WI38 (cell line): ENCODE measurements at regions not wholly inside any gene's neighbourhood (a gene's known extent, or its start where the extent isn't known, plus 50 kb on each side); places are given as distances from the start of the nearest gene placed in this dataset.

ENCODE experiments used
- H3K4me3 ChIP-seq: 2 replicates; pipeline ENCODE4 v1.5.1; 2011; ENCODE audit warnings: low read depth, mild to moderate bottlenecking, control low read depth, low read length
- TF ChIP-seq, protein P1 (sequence below): IDR thresholded peaks from 2 replicates; pipeline ENCODE4 v1.5.1; 2012; ENCODE audit warnings: low read depth, mild to moderate bottlenecking, control low read depth, low read length

DNA sequence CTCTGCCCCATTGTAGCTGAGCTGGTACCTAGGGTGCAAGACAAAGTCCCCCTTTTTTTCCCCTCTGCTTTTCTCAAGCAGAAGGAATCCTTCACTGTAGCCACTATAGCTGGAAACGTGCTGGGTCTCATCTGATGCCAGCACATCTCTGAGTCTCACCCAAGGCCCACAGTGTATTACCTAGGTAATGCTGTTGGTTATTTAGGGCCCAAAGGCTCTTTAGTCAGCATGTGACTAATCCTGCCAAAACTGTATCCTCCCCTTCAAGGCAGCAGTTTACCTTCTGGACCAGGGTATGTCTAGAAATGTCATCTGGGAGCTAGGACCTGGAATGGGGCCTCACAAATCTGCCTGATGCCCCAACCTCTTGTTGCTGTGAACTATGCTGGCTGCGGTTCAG, 423.4 kb downstream of the NUF2 start:
- H3K4me3 ChIP-seq, result no peak overlapping the region
- TF ChIP-seq, protein P1, sequence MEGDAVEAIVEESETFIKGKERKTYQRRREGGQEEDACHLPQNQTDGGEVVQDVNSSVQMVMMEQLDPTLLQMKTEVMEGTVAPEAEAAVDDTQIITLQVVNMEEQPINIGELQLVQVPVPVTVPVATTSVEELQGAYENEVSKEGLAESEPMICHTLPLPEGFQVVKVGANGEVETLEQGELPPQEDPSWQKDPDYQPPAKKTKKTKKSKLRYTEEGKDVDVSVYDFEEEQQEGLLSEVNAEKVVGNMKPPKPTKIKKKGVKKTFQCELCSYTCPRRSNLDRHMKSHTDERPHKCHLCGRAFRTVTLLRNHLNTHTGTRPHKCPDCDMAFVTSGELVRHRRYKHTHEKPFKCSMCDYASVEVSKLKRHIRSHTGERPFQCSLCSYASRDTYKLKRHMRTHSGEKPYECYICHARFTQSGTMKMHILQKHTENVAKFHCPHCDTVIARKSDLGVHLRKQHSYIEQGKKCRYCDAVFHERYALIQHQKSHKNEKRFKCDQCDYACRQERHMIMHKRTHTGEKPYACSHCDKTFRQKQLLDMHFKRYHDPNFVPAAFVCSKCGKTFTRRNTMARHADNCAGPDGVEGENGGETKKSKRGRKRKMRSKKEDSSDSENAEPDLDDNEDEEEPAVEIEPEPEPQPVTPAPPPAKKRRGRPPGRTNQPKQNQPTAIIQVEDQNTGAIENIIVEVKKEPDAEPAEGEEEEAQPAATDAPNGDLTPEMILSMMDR, result no peak

- no peak overlapping the region for H3K4me3 ChIP-seq
- TF ChIP-seq, protein P1, result no peak
These were observed 425.5 kb downstream of the NUF2 start for GRCh38 chr1:163747261-163747660.

GRCh38 chr1:163747855-163748254, 426.1 kb downstream of the NUF2 start:
- TF ChIP-seq, protein P1, result no peak
- H3K4me3 ChIP-seq, result no peak overlapping the region

GRCh38 chr1:163758977-163759670, 437.4 kb downstream of the NUF2 start:
- H3K4me3 ChIP-seq, result no peak overlapping the region
- TF ChIP-seq, protein P1, result no peak

DNA sequence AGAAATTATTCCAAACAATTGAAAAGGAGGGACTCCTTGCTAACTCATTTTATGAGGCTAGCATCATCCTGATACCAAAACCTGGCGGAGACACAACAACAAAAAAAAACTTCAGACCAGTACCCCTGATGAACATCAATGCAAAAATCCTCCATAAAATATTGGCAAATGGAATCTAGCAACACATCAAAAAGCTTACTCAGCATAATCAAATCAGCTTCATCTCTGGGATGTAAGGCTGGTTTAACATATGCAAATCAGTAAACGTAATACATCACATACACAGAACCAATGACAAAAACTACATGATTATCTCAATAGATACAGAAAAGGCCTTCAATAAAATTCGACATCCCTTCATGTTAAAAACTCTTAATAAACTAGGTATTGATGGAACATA, 440.1 kb downstream of the NUF2 start:
- H3K4me3 ChIP-seq, result no peak overlapping the region
- TF ChIP-seq, protein P1, result no peak

DNA sequence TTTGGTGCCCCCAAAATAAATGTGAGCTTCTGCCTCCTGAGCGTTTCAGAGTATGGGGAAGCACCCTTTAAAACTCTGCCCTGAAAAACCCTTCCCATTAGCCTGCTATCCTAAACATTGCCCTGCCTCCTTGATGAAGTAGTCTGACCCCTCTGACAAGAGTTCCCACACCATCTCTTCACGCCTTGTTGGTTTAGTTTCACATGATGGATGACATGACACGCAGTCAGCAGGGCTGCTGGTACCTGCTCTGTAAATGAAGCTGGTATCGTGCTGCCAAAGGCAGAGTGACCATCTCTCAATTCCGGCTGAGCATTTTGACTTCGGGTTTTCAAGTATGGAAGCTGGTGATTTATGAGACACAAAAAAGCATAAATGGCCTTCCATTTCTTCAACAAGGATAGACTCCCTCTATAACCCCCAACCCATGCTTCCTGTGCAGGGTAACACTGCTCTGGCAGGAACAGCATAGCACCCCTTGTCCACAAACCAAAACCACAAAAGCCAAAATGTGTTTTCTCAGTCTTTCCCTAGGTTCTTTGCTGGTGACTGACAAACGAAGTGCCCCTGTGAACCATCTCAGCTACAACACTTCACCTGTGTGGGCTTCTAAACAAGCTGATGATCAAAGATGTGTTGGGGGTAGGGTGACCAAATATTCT, 444.6 kb downstream of the NUF2 start:
- no peak overlapping the region for H3K4me3 ChIP-seq
- TF ChIP-seq, protein P1, result no peak

DNA sequence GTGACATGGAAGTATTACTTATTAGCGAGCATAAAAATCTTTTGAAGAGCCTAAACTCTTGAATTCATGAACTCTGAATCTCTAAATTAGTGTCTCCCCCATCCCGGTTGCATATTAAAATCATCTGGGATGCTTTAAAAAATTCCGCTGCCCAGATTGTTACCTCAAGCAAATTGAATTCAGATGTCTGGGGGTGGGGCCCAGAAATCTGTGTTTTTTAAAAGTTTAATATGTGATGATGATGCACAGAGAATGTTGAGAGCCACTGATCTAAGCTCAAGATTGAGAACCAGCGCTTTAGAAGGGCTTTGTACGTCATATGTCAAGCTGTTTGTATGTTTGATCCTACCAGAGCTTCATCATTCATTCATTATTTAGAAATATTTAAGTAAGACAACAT, 446.8 kb downstream of the NUF2 start:
- TF ChIP-seq, protein P1, result no peak
- H3K4me3 ChIP-seq, result no peak overlapping the region
